ENCODE measurements at regions not wholly inside any gene's neighbourhood (a gene's known extent, or its start where the extent isn't known, plus 50 kb on each side); places are given as distances from the start of the nearest gene placed in this dataset.

GRCh38 chr5:153067869-153068268, 422.6 kb upstream of the GRIA1 start:
- SMC1A ChIA-PET (ENCODE audit: uncharacterized antibody, unreplicated experiment): no interaction called here
- RAD21 ChIA-PET (ENCODE audit: unreplicated experiment): no interaction called here
- in situ Hi-C loops (cut with MboI): no loop called here
- Histone ChIP-seq H3K27ac (ENCODE audit: control insufficient read depth, insufficient read depth) (no peak overlapping the region), H3K4me2 (ENCODE audit: control insufficient read depth, insufficient read depth) (no peak overlapping the region), H3K4me3 (no peak overlapping the region), H3K36me3 (ENCODE audit: control insufficient read depth in 2 of 2, insufficient read depth in 2 of 2, low read length in 1 of 2) (no peaks in the 10 kb centered on the region), H3K9ac (ENCODE audit: control insufficient read depth, insufficient read depth, low read length) (no peak overlapping the region), H3K9me3 (replicated peaks; ENCODE audit: control insufficient read depth, insufficient read depth, low read length) (no peaks in the 10 kb centered on the region), H3K4me1 (ENCODE audit: control insufficient read depth, insufficient read depth, low read length) (no peaks in the 10 kb centered on the region), H3K27me3 (replicated peaks in 1 of 2; ENCODE audit: control insufficient read depth in 2 of 2, insufficient read depth in 2 of 2, low read length in 1 of 2) (no peaks in the 10 kb centered on the region), H4K20me1 (ENCODE audit: control insufficient read depth, insufficient read depth) (no peaks in the 10 kb centered on the region), H2AFZ (ENCODE audit: control insufficient read depth, low read depth, low read length) (no peak overlapping the region), H3K79me2 (ENCODE audit: control insufficient read depth, insufficient read depth, low read length) (no peaks in the 10 kb centered on the region)
- WGBS (ENCODE audit: insufficient coverage, insufficient replicate concordance, low lambda C conversion rate, missing lambda C conversion rate): 0% methylated on average over 1 of the region's 1 CpG
- TF ChIP-seq MYB (IDR thresholded peaks at IDR 0.05; ENCODE audit: borderline replicate concordance, low read depth, low read length): no peak
- TF ChIP-seq HSF1 (IDR thresholded peaks at IDR 0.05; ENCODE audit: low read depth, low read length): no peak
- TF ChIP-seq HDAC6 (IDR thresholded peaks at IDR 0.05; ENCODE audit: unreplicated experiment): no peak
- TF ChIP-seq CREM (IDR thresholded peaks at IDR 0.05; ENCODE audit: low read depth): no peak
- no peak for TF ChIP-seq EZH2 (IDR thresholded peaks at IDR 0.05; ENCODE audit: borderline replicate concordance, control insufficient read depth, low read depth, low read length)
- no peak for TF ChIP-seq HCFC1 (IDR thresholded peaks at IDR 0.05; ENCODE audit: low read length)
- no peak for TF ChIP-seq ZNF217 (IDR thresholded peaks at IDR 0.05)
- TF ChIP-seq IRF4 (IDR thresholded peaks at IDR 0.05; ENCODE audit: low read depth, low read length): no peak
- no peak for TF ChIP-seq NFYB (IDR thresholded peaks at IDR 0.05; ENCODE audit: insufficient read depth, low read depth, low read length)
- TF ChIP-seq BMI1 (IDR thresholded peaks at IDR 0.05; ENCODE audit: borderline replicate concordance): no peak
- TF ChIP-seq, protein P1, sequence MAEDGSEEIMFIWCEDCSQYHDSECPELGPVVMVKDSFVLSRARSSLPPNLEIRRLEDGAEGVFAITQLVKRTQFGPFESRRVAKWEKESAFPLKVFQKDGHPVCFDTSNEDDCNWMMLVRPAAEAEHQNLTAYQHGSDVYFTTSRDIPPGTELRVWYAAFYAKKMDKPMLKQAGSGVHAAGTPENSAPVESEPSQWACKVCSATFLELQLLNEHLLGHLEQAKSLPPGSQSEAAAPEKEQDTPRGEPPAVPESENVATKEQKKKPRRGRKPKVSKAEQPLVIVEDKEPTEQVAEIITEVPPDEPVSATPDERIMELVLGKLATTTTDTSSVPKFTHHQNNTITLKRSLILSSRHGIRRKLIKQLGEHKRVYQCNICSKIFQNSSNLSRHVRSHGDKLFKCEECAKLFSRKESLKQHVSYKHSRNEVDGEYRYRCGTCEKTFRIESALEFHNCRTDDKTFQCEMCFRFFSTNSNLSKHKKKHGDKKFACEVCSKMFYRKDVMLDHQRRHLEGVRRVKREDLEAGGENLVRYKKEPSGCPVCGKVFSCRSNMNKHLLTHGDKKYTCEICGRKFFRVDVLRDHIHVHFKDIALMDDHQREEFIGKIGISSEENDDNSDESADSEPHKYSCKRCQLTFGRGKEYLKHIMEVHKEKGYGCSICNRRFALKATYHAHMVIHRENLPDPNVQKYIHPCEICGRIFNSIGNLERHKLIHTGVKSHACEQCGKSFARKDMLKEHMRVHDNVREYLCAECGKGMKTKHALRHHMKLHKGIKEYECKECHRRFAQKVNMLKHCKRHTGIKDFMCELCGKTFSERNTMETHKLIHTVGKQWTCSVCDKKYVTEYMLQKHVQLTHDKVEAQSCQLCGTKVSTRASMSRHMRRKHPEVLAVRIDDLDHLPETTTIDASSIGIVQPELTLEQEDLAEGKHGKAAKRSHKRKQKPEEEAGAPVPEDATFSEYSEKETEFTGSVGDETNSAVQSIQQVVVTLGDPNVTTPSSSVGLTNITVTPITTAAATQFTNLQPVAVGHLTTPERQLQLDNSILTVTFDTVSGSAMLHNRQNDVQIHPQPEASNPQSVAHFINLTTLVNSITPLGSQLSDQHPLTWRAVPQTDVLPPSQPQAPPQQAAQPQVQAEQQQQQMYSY (CRISPR knock-in tag; IDR thresholded peaks at IDR 0.05): no peak
- no peak for TF ChIP-seq ESRRA (IDR thresholded peaks at IDR 0.05; ENCODE audit: low read length)
- no peak for TF ChIP-seq ZNF622 (IDR thresholded peaks at IDR 0.05)
- TF ChIP-seq RFX5 (IDR thresholded peaks at IDR 0.05; ENCODE audit: low read depth, low read length): no peak
- no peak for TF ChIP-seq NR2F1 (conservative IDR thresholded peaks at IDR 0.05)
- no peak for TF ChIP-seq CHD4 (IDR thresholded peaks at IDR 0.05)
- TF ChIP-seq, protein P2, sequence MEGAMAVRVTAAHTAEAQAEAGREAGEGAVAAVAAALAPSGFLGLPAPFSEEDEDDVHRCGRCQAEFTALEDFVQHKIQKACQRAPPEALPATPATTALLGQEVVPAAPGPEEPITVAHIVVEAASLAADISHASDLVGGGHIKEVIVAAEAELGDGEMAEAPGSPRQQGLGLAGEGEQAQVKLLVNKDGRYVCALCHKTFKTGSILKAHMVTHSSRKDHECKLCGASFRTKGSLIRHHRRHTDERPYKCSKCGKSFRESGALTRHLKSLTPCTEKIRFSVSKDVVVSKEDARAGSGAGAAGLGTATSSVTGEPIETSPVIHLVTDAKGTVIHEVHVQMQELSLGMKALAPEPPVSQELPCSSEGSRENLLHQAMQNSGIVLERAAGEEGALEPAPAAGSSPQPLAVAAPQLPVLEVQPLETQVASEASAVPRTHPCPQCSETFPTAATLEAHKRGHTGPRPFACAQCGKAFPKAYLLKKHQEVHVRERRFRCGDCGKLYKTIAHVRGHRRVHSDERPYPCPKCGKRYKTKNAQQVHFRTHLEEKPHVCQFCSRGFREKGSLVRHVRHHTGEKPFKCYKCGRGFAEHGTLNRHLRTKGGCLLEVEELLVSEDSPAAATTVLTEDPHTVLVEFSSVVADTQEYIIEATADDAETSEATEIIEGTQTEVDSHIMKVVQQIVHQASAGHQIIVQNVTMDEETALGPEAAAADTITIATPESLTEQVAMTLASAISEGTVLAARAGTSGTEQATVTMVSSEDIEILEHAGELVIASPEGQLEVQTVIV (IDR thresholded peaks at IDR 0.05; ENCODE audit: borderline replicate concordance, partially characterized antibody): no peak
- no peak for TF ChIP-seq LARP7 (IDR thresholded peaks at IDR 0.05)
- no peak for TF ChIP-seq TCF12 (IDR thresholded peaks at IDR 0.05; ENCODE audit: low read depth, low read length)
- POLR2A ChIA-PET: no interaction called here
- ATAC-seq (no peak), DNase-seq (ENCODE audit: low read depth, low spot score) (no peak), FAIRE-seq (no peak)
- BruUV-seq (replicated peaks): no TSS peak
- intact Hi-C loops (cut with micrococcal nuclease; ENCODE audit: unreplicated experiment): no loop called here
- CTCF ChIA-PET: no interaction called here
